SJCRH30 (cell line): ENCODE measurements at regions not wholly inside any gene's neighbourhood (a gene's known extent, or its start where the extent isn't known, plus 50 kb on each side); places are given as distances from the start of the nearest gene placed in this dataset.

ENCODE experiments used
- DNase-seq, 2 experiments: peaks; one replicate each; pipeline ENCODE4 v3.0.0-alpha.2; 2015 to 2020
- H3K27ac ChIP-seq: fragments of 250-450 bp; sonication (Bioruptor Pico); 2 replicates; pipeline ENCODE4 v1.5.1; 2020; ENCODE audit warnings: mild to moderate bottlenecking, moderate library complexity
- H3K27me3 ChIP-seq: fragments of 250-450 bp; sonication (Bioruptor Pico); 2 replicates; pipeline ENCODE4 v1.5.1; 2020; ENCODE audit warnings: mild to moderate bottlenecking, moderate library complexity
- H3K36me3 ChIP-seq: fragments of 250-450 bp; sonication (Bioruptor Pico); 2 replicates; pipeline ENCODE4 v1.5.1; 2020; ENCODE audit warnings: mild to moderate bottlenecking, moderate library complexity
- H3K4me1 ChIP-seq: fragments of 250-450 bp; sonication (Bioruptor Pico); 2 replicates; pipeline ENCODE4 v1.5.1; 2020; ENCODE audit warnings: mild to moderate bottlenecking, moderate library complexity
- H3K4me3 ChIP-seq: fragments of 250-450 bp; sonication (Bioruptor Pico); 2 replicates; pipeline ENCODE4 v1.5.1; 2020; ENCODE audit warnings: mild to moderate bottlenecking, moderate library complexity
- H3K9me3 ChIP-seq: fragments of 250-450 bp; sonication (Bioruptor Pico); replicated peaks from 2 replicates; pipeline ENCODE4 v1.5.1; 2020; ENCODE audit warnings: mild to moderate bottlenecking, moderate library complexity

DNA sequence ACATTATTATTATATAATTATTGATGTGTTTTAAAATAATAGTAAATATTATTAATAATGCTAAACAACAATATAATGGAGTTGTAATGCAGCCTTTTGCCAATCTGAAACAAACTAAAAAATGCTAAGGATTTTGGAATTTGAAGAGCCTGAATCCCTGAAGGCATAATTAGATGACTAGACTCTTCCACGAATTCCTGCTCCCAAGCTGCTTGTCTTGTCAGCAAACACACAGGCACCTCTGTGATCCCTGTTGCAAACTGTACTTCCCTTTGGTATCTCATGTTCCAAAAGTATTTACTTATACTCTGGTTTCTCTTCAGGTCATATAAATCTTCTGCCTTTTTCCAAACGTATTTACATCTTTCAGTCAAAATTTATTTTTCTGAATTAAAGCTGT lies 1862.4 kb downstream of the OLFM4 start:
- H3K27ac ChIP-seq, result no peak overlapping the region
- H3K4me1 ChIP-seq, result no peaks in the 10 kb centered on the region
- no peaks in the 10 kb centered on the region for H3K27me3 ChIP-seq
- H3K4me3 ChIP-seq, result no peak overlapping the region
- DNase-seq, result no peak
- no peaks in the 10 kb centered on the region for H3K9me3 ChIP-seq
- H3K36me3 ChIP-seq, result no peaks in the 10 kb centered on the region

DNA sequence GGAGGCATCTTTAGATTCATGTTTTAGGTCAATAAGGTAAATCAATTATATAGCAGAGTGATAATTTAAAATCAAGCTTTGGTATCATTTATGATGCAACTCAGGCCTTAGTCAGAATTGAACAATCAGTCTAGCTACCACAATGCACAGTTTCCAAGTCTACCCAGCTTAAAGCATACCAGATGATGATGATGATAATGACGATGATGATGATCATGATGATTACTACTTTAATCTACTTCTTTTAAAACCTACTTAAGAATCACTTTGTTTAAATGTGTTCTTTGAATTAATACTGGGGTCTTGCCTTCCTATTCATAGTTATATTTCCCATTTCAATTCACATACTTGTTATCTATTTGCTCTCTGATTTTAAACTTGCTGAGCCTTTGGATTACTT lies 1872.7 kb downstream of the OLFM4 start:
- no peaks in the 10 kb centered on the region for H3K27me3 ChIP-seq
- no peaks in the 10 kb centered on the region for H3K36me3 ChIP-seq
- DNase-seq, result no peak
- no peaks in the 10 kb centered on the region for H3K4me1 ChIP-seq
- no peak overlapping the region for H3K27ac ChIP-seq
- H3K9me3 ChIP-seq, result no peaks in the 10 kb centered on the region
- H3K4me3 ChIP-seq, result no peak overlapping the region

GRCh38 chr13:54912367-54912766 lies 1883.8 kb downstream of the OLFM4 start:
- Histone ChIP-seq H3K4me1 (no peaks in the 10 kb centered on the region), H3K27me3 (no peaks in the 10 kb centered on the region), H3K9me3 (no peaks in the 10 kb centered on the region), H3K36me3 (no peaks in the 10 kb centered on the region; the same call in 1 of the 2 replicates), H3K4me3 (no peak overlapping the region), H3K27ac (no peak overlapping the region)
- DNase-seq, result no peak

DNA sequence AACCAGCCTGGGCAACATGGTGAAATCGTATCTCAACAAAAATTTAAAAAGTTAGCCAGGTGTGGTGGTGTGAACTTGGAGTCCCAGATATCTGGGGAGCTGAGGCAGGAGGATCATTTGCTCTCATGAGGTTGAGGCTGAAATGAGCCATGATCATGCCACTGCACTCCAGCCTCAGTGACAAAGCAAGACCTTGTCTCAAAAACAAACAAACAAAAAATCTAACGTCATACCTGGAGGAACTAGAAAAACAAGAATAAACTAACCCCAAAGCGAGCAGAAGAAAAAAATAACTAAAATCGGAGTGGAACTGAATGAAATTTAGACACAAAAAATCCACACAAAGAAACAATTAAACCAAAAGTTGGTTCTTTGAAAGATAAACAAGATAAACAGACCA lies 1885.1 kb downstream of the OLFM4 start:
- no peaks in the 10 kb centered on the region for H3K9me3 ChIP-seq
- H3K27ac ChIP-seq, result no peak overlapping the region
- H3K36me3 ChIP-seq, result no peaks in the 10 kb centered on the region; the same call in 1 of the 2 replicates
- H3K4me3 ChIP-seq, result no peak overlapping the region
- DNase-seq, result no peak
- H3K27me3 ChIP-seq, result no peaks in the 10 kb centered on the region
- no peaks in the 10 kb centered on the region for H3K4me1 ChIP-seq

DNA sequence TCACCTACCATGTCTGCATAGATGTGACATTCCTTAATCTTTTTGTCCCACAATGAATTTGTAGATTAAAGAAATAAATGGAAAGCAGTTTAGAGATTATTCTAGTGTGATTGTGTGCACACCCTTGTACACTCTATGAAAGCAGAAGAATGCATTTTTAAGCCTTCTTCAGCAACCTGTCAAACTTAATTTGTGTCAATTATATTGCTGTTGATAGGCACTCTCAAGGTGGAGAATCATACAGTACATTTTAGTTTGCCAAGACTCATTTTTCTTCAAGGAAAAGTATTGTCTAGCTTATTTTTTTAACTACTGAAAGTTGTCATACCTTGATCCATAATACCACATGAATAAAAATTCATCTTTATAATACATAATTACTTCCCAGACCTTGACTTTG lies 1898.9 kb downstream of the OLFM4 start:
- Histone ChIP-seq H3K4me1 (no peaks in the 10 kb centered on the region), H3K27ac (no peak overlapping the region), H3K4me3 (no peak overlapping the region), H3K27me3 (no peaks in the 10 kb centered on the region), H3K9me3 (no peaks in the 10 kb centered on the region; the same call in 1 of the 2 replicates), H3K36me3 (no peaks in the 10 kb centered on the region)
- DNase-seq, result no peak

GRCh38 chr13:54928071-54928470 lies 1899.5 kb downstream of the OLFM4 start:
- H3K27ac ChIP-seq, result no peak overlapping the region
- DNase-seq, result no peak
- no peak overlapping the region for H3K4me3 ChIP-seq
- H3K9me3 ChIP-seq, result no peaks in the 10 kb centered on the region; the same call in 1 of the 2 replicates
- H3K4me1 ChIP-seq, result no peaks in the 10 kb centered on the region
- no peaks in the 10 kb centered on the region for H3K27me3 ChIP-seq
- H3K36me3 ChIP-seq, result no peaks in the 10 kb centered on the region

GRCh38 chr13:54934121-54934520 lies 1905.5 kb downstream of the OLFM4 start:
- no peaks in the 10 kb centered on the region for H3K27me3 ChIP-seq
- H3K9me3 ChIP-seq, result no peaks in the 10 kb centered on the region; the same call in 1 of the 2 replicates
- H3K4me1 ChIP-seq, result no peaks in the 10 kb centered on the region
- no peaks in the 10 kb centered on the region for H3K36me3 ChIP-seq
- H3K27ac ChIP-seq, result no peak overlapping the region
- H3K4me3 ChIP-seq, result no peak overlapping the region
- DNase-seq, result no peak

GRCh38 chr13:54945973-54946372 lies 1917.4 kb downstream of the OLFM4 start:
- no peak for DNase-seq
- Histone ChIP-seq H3K27ac (no peak overlapping the region), H3K9me3 (no peaks in the 10 kb centered on the region)

DNA sequence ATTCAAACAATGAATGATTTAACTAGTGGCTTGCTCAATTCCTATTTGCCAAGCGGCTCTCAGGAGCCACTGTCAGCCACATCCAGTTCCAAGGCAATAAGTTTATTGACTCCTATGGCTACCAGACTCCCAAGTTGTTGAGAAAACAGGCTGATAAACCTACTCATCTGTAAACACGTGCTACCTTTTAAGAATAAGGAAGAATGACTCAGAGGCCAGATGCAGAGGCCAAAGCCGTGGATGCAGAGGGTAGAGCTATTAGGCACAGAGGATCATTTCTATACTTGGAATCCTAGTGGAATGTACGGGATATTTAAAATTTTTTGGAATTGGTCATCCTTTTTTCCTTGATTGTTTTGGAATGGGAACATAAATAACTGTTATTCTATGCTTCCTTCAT lies 1921.1 kb downstream of the OLFM4 start:
- H3K36me3 ChIP-seq, result no peaks in the 10 kb centered on the region
- DNase-seq, result no peak
- H3K4me1 ChIP-seq, result no peaks in the 10 kb centered on the region
- no peaks in the 10 kb centered on the region for H3K27me3 ChIP-seq
- H3K9me3 ChIP-seq, result no peaks in the 10 kb centered on the region
- no peak overlapping the region for H3K4me3 ChIP-seq
- H3K27ac ChIP-seq, result no peak overlapping the region

More at GRCh38 chr13:54945973-54946372, 1917.4 kb downstream of the OLFM4 start:
- Histone ChIP-seq H3K27me3 (no peaks in the 10 kb centered on the region), H3K36me3 (no peaks in the 10 kb centered on the region), H3K4me3 (no peak overlapping the region), H3K4me1 (no peaks in the 10 kb centered on the region)

DNA sequence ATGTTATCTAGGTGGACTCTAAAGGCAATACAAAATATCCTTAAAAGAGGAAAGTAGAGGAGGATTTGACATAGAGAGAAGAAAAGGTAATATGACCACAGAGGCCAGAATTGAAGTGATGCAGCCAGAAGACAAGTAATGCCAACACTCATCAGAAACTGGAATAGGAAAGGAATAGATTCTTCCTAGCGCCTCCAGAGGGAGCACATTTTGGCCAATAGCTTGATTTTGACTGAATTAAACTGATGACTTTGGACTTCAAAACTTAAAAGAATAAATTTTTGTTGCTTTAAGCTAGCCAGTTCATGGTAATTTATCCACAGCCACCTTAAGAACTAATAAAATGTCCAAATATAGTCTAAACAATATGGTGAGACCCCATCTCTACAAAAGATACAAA lies 1921.9 kb downstream of the OLFM4 start:
- Histone ChIP-seq H3K9me3 (no peaks in the 10 kb centered on the region), H3K27ac (no peak overlapping the region), H3K4me3 (no peak overlapping the region), H3K27me3 (no peaks in the 10 kb centered on the region), H3K4me1 (no peaks in the 10 kb centered on the region), H3K36me3 (no peaks in the 10 kb centered on the region)
- no peak for DNase-seq

- Histone ChIP-seq H3K9me3 (no peaks in the 10 kb centered on the region), H3K27me3 (no peaks in the 10 kb centered on the region), H3K4me1 (no peaks in the 10 kb centered on the region), H3K27ac (no peak overlapping the region), H3K4me3 (no peak overlapping the region), H3K36me3 (no peaks in the 10 kb centered on the region)
- DNase-seq, result no peak
Measured at GRCh38 chr13:54953786-54954185, 1925.2 kb downstream of the OLFM4 start.

DNA sequence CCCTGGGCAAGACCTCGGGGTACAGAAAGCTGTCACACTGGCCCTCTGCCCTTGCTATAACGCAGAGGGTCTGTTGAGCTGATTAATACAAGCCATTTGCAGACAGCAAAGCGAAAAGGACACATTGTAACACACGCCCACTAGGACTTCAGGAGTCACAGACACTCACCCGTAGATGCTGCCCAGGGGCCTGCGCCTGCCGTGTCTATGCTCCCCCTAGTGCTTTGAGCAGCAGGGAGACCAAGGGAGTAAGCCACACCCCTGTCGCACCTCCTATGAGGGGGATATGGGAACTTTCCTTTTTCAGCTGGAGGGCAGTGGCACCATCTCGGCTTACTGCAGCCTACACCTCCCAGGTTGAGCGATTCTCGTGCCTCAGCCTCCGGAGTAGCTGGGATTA lies 1930.2 kb downstream of the OLFM4 start:
- H3K4me3 ChIP-seq, result no peak overlapping the region
- no peaks in the 10 kb centered on the region; the same call in 1 of the 2 replicates for H3K36me3 ChIP-seq
- H3K9me3 ChIP-seq, result 0 out of 2 replicates have a peak, but pooled peaks cover 3% of the 10 kb centered on the region
- no peaks in the 10 kb centered on the region for H3K4me1 ChIP-seq
- H3K27me3 ChIP-seq, result no peaks in the 10 kb centered on the region
- no peak overlapping the region for H3K27ac ChIP-seq
- DNase-seq, result no peak

GRCh38 chr13:54965881-54966280 lies 1937.3 kb downstream of the OLFM4 start:
- H3K27ac ChIP-seq, result no peak overlapping the region
- no peak overlapping the region for H3K4me3 ChIP-seq
- no peaks in the 10 kb centered on the region; the same call in 1 of the 2 replicates for H3K36me3 ChIP-seq
- no peaks in the 10 kb centered on the region for H3K27me3 ChIP-seq
- no peaks in the 10 kb centered on the region for H3K9me3 ChIP-seq
- peaks cover 11% of the 10 kb centered on the region for H3K4me1 ChIP-seq
- peak in 1 of 2 experiments; percentile 5 for DNase-seq

DNA sequence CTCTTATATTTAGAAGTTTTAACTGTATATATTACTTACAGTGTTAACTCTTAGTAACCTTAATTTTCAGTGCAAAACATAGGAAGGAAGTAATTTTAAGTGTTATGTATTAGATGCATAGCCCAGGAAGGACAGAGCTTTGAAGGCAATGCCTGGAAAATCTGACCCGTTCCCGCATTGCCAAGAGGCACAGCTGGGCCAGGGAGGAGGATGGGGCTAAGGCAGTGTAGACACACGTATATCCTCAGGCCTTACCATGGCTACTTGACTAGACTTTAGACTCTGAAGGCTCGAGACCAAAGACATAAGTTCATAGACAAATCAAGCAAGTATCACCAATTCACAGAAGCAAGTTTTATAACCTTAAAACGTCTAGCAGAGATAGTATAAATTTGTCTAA lies 1944.2 kb downstream of the OLFM4 start:
- no peaks in the 10 kb centered on the region for H3K27me3 ChIP-seq
- H3K4me1 ChIP-seq, result peaks cover 7% of the 10 kb centered on the region
- no peak for DNase-seq
- H3K4me3 ChIP-seq, result no peak overlapping the region
- no peak overlapping the region for H3K27ac ChIP-seq
- H3K9me3 ChIP-seq, result no peaks in the 10 kb centered on the region
- no peaks in the 10 kb centered on the region for H3K36me3 ChIP-seq

GRCh38 chr13:54975676-54976075 lies 1947.1 kb downstream of the OLFM4 start:
- Histone ChIP-seq H3K36me3 (peaks cover 4% of the 10 kb centered on the region), H3K9me3 (no peaks in the 10 kb centered on the region), H3K4me3 (no peak overlapping the region), H3K4me1 (peaks cover 5% of the 10 kb centered on the region), H3K27ac (no peak overlapping the region), H3K27me3 (no peaks in the 10 kb centered on the region)
- DNase-seq, result no peak

GRCh38 chr13:54980651-54981050 lies 1952.0 kb downstream of the OLFM4 start:
- Histone ChIP-seq H3K27ac (no peak overlapping the region), H3K36me3 (peaks cover 4% of the 10 kb centered on the region), H3K4me1 (peaks cover 11% of the 10 kb centered on the region), H3K27me3 (no peaks in the 10 kb centered on the region), H3K9me3 (no peaks in the 10 kb centered on the region), H3K4me3 (no peak overlapping the region)
- DNase-seq, result peak; percentile 4 to 61
